Rectal smooth muscle tissue (tissue), 1 donor: ENCODE measurements at regions not wholly inside any gene's neighbourhood (a gene's known extent, or its start where the extent isn't known, plus 50 kb on each side); places are given as distances from the start of the nearest gene placed in this dataset.

Experiments
- H3K27ac ChIP-seq: one replicate; pipeline ENCODE4 v1.7.0; 2013; ENCODE audit warnings: low read depth, low read length, inconsistent platforms
- H3K27me3 ChIP-seq: one replicate; pipeline ENCODE4 v1.7.0; 2013; ENCODE audit warnings: low read length; ENCODE audit not compliant: control insufficient read depth, insufficient read depth
- H3K36me3 ChIP-seq: one replicate; pipeline ENCODE4 v1.7.0; 2013; ENCODE audit warnings: low read length; ENCODE audit not compliant: control insufficient read depth, insufficient read depth
- H3K4me1 ChIP-seq: one replicate; pipeline ENCODE4 v1.7.0; 2013; ENCODE audit warnings: low read length; ENCODE audit not compliant: control insufficient read depth, insufficient read depth
- H3K4me3 ChIP-seq: one replicate; pipeline ENCODE4 v1.7.0; 2013; ENCODE audit warnings: low read length
- H3K9ac ChIP-seq: one replicate; pipeline ENCODE4 v1.7.0; 2013; ENCODE audit warnings: low read length

- Histone ChIP-seq H3K27me3 (no peaks in the 10 kb centered on the region), H3K4me1 (peaks cover under 1% of the 10 kb centered on the region), H3K27ac (no peak overlapping the region), H3K4me3 (no peak overlapping the region), H3K9ac (no peak overlapping the region), H3K36me3 (no peaks in the 10 kb centered on the region)
These were observed 104.2 kb upstream of the RND3 start for GRCh38 chr2:150591496-150592285.

DNA sequence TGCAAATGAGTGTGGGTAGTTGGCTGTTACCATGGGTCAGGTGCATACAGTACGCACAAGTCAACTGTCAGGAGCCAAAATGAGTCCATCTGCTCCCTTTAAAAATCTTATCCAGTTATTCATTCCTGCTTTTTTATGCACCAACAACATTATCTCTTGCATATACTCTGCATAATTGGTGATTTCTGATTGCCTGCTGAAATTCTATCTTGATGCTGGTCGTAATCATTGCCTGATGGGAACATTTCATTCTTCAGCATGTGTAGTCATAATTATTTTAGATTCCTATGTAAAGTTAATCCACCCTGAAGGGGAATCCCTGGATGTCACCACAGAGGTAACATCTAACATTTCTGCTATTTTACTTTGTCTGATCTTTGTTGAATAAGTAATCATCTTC lies 102.2 kb upstream of the RND3 start:
- Histone ChIP-seq H3K36me3 (no peaks in the 10 kb centered on the region), H3K27me3 (no peaks in the 10 kb centered on the region)

GRCh38 chr2:150588506-150588870 lies 101.0 kb upstream of the RND3 start:
- no peaks in the 10 kb centered on the region for H3K27me3 ChIP-seq
- peaks cover 2% of the 10 kb centered on the region for H3K4me1 ChIP-seq
- no peak overlapping the region for H3K9ac ChIP-seq
- H3K27ac ChIP-seq: no peak overlapping the region
- H3K36me3 ChIP-seq: no peaks in the 10 kb centered on the region
- no peak overlapping the region for H3K4me3 ChIP-seq

More for the DNA sequence above, 102.2 kb upstream of the RND3 start:
- Histone ChIP-seq H3K27ac (no peak overlapping the region), H3K9ac (no peak overlapping the region), H3K4me1 (peaks cover 2% of the 10 kb centered on the region), H3K4me3 (no peak overlapping the region)

- Histone ChIP-seq H3K4me3 (no peak overlapping the region), H3K36me3 (no peaks in the 10 kb centered on the region), H3K4me1 (peaks cover 2% of the 10 kb centered on the region), H3K27me3 (no peaks in the 10 kb centered on the region), H3K9ac (no peak overlapping the region), H3K27ac (no peak overlapping the region)
These were observed 100.4 kb upstream of the RND3 start for GRCh38 chr2:150587547-150588505.

DNA sequence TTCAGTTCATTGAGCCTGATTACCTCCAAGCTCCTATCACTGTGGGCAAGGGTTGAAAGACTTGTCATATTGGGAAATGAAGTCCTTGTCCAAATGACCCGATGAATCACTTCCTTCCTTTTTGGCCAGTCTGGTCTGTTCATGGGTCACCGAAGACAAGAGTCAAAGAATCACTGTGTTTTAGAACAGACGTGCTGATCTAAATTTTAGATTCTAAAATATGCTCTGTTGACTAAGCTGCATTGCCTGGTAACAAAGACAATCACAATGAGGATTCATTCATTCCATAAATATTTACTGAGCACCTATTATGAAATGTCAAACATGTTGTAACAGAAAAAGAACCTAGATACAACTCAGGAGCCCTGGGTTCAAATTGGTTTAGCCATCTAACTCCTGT lies 99.4 kb upstream of the RND3 start:
- Histone ChIP-seq H3K4me3 (no peak overlapping the region), H3K36me3 (no peaks in the 10 kb centered on the region), H3K27ac (no peak overlapping the region), H3K4me1 (peaks cover 2% of the 10 kb centered on the region), H3K27me3 (no peaks in the 10 kb centered on the region), H3K9ac (no peak overlapping the region)

- Histone ChIP-seq H3K27me3 (no peaks in the 10 kb centered on the region), H3K27ac (no peak overlapping the region), H3K36me3 (no peaks in the 10 kb centered on the region), H3K4me3 (no peak overlapping the region), H3K4me1 (peaks cover 2% of the 10 kb centered on the region), H3K9ac (no peak overlapping the region)
These were observed 97.9 kb upstream of the RND3 start for GRCh38 chr2:150585221-150585971.

DNA sequence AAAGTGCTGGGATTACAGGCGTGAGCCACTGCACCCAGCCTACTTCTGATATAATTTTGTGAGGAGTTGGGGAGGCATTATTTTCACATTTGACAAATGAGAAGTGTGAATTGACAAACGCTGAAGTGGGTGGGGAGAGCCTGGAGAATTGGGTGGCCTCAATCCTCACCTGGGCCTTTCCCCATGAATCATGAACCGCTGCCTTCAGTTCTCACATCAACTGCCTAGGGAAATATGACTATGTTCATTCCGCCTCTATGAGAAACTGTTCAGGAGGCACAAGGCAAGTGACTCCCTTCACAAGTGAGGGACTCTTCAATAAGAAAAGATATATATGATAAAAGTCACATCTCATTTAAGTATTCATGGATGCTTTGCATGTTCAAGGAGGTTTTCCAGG lies 96.6 kb upstream of the RND3 start:
- peaks cover 2% of the 10 kb centered on the region for H3K4me1 ChIP-seq

DNA sequence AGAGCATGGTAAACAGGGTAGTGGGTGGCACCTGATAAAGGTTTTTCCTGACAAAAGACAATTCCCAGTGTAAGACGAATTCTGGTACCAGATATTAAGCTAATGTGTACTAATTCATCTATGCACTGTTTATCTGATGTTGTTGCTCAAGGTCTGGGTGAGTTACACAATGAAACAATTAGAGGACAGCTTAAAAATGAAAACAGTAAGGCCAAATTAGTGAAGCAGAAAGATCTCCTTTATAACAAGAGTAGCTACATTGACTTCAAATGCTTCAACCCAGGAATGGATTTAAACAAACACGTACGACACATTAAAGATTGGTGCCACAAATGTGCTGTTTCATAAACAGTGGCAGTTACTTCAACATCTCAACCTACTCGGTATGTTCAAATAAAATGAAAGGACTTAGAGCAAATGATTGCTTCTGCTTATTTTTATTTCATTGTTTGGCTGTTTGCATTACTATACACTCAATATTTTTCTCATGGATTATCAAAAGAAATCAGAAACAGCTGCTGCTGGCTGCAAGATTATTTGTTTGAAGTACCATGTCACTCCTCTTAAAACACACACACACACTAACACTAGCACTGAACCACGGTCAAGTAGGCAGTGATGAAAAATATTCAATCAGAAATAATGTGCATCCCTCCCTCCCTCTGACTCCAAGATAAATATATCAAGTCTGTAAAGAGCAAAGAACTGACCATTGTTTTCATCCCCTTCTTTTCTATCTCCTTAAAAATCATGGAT lies 94.4 kb upstream of the RND3 start:
- Histone ChIP-seq H3K27me3 (no peaks in the 10 kb centered on the region), H3K9ac (no peak overlapping the region), H3K4me1 (peaks cover 2% of the 10 kb centered on the region), H3K36me3 (no peaks in the 10 kb centered on the region), H3K27ac (no peak overlapping the region), H3K4me3 (no peak overlapping the region)

More for the DNA sequence above, 96.6 kb upstream of the RND3 start:
- H3K9ac ChIP-seq: no peak overlapping the region
- H3K36me3 ChIP-seq: no peaks in the 10 kb centered on the region
- H3K4me3 ChIP-seq: no peak overlapping the region
- H3K27me3 ChIP-seq: no peaks in the 10 kb centered on the region
- H3K27ac ChIP-seq: no peak overlapping the region

DNA sequence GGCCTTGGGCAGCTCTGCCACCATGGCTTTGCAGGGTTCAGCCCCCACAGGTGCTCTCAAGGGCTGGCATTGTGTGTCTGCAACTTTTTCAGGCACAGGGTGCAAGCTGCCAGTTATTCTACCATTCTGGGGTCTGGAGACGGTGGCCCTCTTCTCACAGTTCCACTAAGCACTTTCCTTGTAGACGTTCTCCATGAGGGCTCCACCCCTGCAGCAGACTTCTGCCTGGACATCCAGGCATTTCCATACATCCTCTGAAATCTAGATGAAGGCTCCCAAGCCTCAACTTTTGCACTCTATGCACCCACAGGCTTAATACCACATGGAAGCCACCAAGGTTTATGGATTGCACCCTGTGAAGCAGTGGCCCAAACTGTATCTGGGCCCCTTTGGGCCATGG lies 91.0 kb upstream of the RND3 start:
- Histone ChIP-seq H3K36me3 (no peaks in the 10 kb centered on the region), H3K9ac (no peak overlapping the region), H3K27ac (no peak overlapping the region), H3K4me3 (no peak overlapping the region), H3K27me3 (no peaks in the 10 kb centered on the region), H3K4me1 (no peaks in the 10 kb centered on the region)

GRCh38 chr2:150575861-150576260 lies 88.4 kb upstream of the RND3 start:
- H3K27me3 ChIP-seq: no peaks in the 10 kb centered on the region
- H3K36me3 ChIP-seq: no peaks in the 10 kb centered on the region
- H3K4me3 ChIP-seq: no peak overlapping the region
- no peaks in the 10 kb centered on the region for H3K4me1 ChIP-seq
- H3K27ac ChIP-seq: no peak overlapping the region
- no peak overlapping the region for H3K9ac ChIP-seq

DNA sequence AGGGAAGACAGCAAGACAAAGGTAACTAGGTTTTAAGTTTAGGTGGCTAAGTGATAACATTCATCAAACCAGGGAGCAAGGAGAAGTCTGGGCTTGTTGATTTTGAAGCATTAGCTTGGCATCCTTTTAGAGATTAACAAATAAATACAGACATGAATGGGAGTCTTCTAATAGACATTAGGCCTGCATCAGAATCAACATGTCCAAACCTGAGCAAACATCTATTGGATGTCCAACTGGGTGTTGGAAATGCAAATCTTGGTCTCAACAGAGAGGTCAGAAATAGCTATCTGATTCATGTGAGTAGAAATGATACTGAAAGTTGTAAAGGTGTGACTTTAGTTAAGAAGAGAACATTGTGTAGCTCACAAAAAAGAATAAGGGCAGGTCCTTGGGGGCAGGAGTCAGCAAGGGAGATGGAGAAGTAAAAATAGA lies 85.5 kb upstream of the RND3 start:
- Histone ChIP-seq H3K27ac (no peak overlapping the region), H3K4me1 (no peaks in the 10 kb centered on the region)

More for the DNA sequence above, 85.5 kb upstream of the RND3 start:
- no peaks in the 10 kb centered on the region for H3K27me3 ChIP-seq
- no peak overlapping the region for H3K9ac ChIP-seq
- H3K36me3 ChIP-seq: no peaks in the 10 kb centered on the region
- H3K4me3 ChIP-seq: no peak overlapping the region
